GM23338 (cell line): ENCODE measurements at regions not wholly inside any gene's neighbourhood (a gene's known extent, or its start where the extent isn't known, plus 50 kb on each side); places are given as distances from the start of the nearest gene placed in this dataset.
A peak's percentile ranks its signal among the peaks of the same experiment; 100 is the strongest.

Experiments
- ATAC-seq: fragments of 200-7000 bp; cut with Tn5 transposase; 3 replicates; pipeline ENCODE4 v1.9.1; 2020
- DNase-seq: peaks from one replicate; pipeline ENCODE4 v3.0.0-alpha.2; 2015; ENCODE audit warnings: low spot score
- H2AFZ ChIP-seq: fragments of 200-600 bp; sonication (generic); 2 replicates; pipeline ENCODE4 v1.8.0; 2016; ENCODE audit warnings: antibody characterized with exemption, mild to moderate bottlenecking, moderate library complexity
- H3F3A ChIP-seq: fragments of 200-600 bp; sonication (generic); replicated peaks from 2 replicates; pipeline ENCODE4 v1.8.0; 2017; ENCODE audit warnings: antibody characterized with exemption, mixed run types, low read depth
- H3K27ac ChIP-seq: fragments of 200-600 bp; sonication (generic); 2 replicates; pipeline ENCODE4 v1.6.1; 2016; ENCODE audit warnings: low read depth
- H3K27me3 ChIP-seq: fragments of 200-600 bp; sonication (generic); 2 replicates; pipeline ENCODE4 v1.8.0; 2016; ENCODE audit warnings: mild to moderate bottlenecking, mixed run types, moderate library complexity; ENCODE audit not compliant: insufficient read depth
- H3K36me3 ChIP-seq: fragments of 200-600 bp; sonication (generic); 2 replicates; pipeline ENCODE4 v1.8.0; 2016; ENCODE audit warnings: mild to moderate bottlenecking; ENCODE audit not compliant: insufficient read depth
- H3K4me1 ChIP-seq: fragments of 200-600 bp; sonication (generic); 2 replicates; pipeline ENCODE4 v1.8.0; 2016; ENCODE audit warnings: mild to moderate bottlenecking, moderate library complexity; ENCODE audit not compliant: insufficient read depth
- H3K4me2 ChIP-seq: fragments of 200-600 bp; sonication (generic); 2 replicates; pipeline ENCODE4 v1.7.1; 2017; ENCODE audit warnings: mixed run types
- H3K4me3 ChIP-seq: fragments of 200-600 bp; sonication (generic); 2 replicates; pipeline ENCODE4 v1.6.1; 2016; ENCODE audit warnings: mixed run types
- H3K79me2 ChIP-seq: fragments of 200-600 bp; sonication (generic); replicated peaks from 2 replicates; pipeline ENCODE4 v1.8.0; 2017; ENCODE audit warnings: mild to moderate bottlenecking; ENCODE audit not compliant: insufficient read depth
- H3K9me2 ChIP-seq: fragments of 200-600 bp; sonication (generic); 2 replicates; pipeline ENCODE4 v1.8.0; 2017; ENCODE audit not compliant: insufficient read depth
- H4K20me1 ChIP-seq: fragments of 200-600 bp; sonication (generic); replicated peaks from 2 replicates; pipeline ENCODE4 v1.8.0; 2017; ENCODE audit warnings: mild to moderate bottlenecking; ENCODE audit not compliant: insufficient read depth
- H3K27ac Mint-ChIP-seq: 2 replicates; pipeline ENCODE4 v1.8.0; 2020; ENCODE audit warnings: inconsistent platforms, mild to moderate bottlenecking, moderate library complexity, mixed read lengths
- H3K27me3 Mint-ChIP-seq: 3 replicates; pipeline ENCODE4 v1.8.0; 2022; ENCODE audit warnings: low read depth, mild to moderate bottlenecking, moderate library complexity, mixed read lengths, inconsistent platforms; ENCODE audit not compliant: insufficient read depth, poor library complexity
- H3K36me3 Mint-ChIP-seq: 3 replicates; pipeline ENCODE4 v1.8.0; 2021; ENCODE audit warnings: low read depth, mild to moderate bottlenecking, inconsistent platforms, moderate library complexity, mixed read lengths
- H3K4me1 Mint-ChIP-seq: 3 replicates; pipeline ENCODE4 v1.8.0; 2020; ENCODE audit warnings: mild to moderate bottlenecking, inconsistent platforms, mixed read lengths
- H3K4me3 Mint-ChIP-seq: 3 replicates; pipeline ENCODE4 v1.8.0; 2021; ENCODE audit warnings: moderate library complexity, mild to moderate bottlenecking, inconsistent platforms, mixed read lengths
- H3K9me3 Mint-ChIP-seq: 3 replicates; pipeline ENCODE4 v1.8.0; 2020; ENCODE audit warnings: moderate library complexity, mild to moderate bottlenecking, inconsistent platforms, mixed read lengths
- CREB1 ChIP-seq: fragments of 250-450 bp; sonication (Bioruptor Pico); IDR thresholded peaks from 2 replicates; pipeline ENCODE4 v1.5.0; 2020; ENCODE audit warnings: low read depth, mild to moderate bottlenecking, moderate library complexity
- EZH2 ChIP-seq: fragments of 200-600 bp; sonication (generic); IDR thresholded peaks from one replicate; pipeline ENCODE4 v1.8.0; 2017; ENCODE audit warnings: antibody characterized with exemption, mild to moderate bottlenecking, low read depth; ENCODE audit not compliant: unreplicated experiment
- EZH2phosphoT487 ChIP-seq: fragments of 200-600 bp; sonication (generic); IDR thresholded peaks from one replicate; pipeline ENCODE4 v1.8.1; 2018; ENCODE audit warnings: antibody characterized with exemption; ENCODE audit not compliant: unreplicated experiment
- JUNB ChIP-seq: IDR thresholded peaks from one replicate; pipeline ENCODE4 v1.6.1; 2016; ENCODE audit warnings: antibody characterized with exemption; ENCODE audit not compliant: unreplicated experiment
- NANOG ChIP-seq: IDR thresholded peaks from 2 replicates; pipeline ENCODE4 v1.6.1; 2016; ENCODE audit warnings: antibody characterized with exemption, borderline replicate concordance
- POLR2AphosphoS5 ChIP-seq: IDR thresholded peaks from 2 replicates; pipeline ENCODE4 v1.6.1; 2016; ENCODE audit warnings: antibody characterized with exemption, low read depth
- STAT1 ChIP-seq: IDR thresholded peaks from one replicate; pipeline ENCODE4 v1.6.1; 2016; ENCODE audit warnings: antibody characterized with exemption; ENCODE audit not compliant: unreplicated experiment
- ZNF114 ChIP-seq: fragments of 250-450 bp; sonication (Bioruptor Pico); IDR thresholded peaks from 2 replicates; pipeline ENCODE4 v1.5.0; 2020; ENCODE audit warnings: mild to moderate bottlenecking, moderate library complexity
- ZNF331 ChIP-seq: fragments of 250-450 bp; sonication (Bioruptor Pico); IDR thresholded peaks from 2 replicates; pipeline ENCODE4 v1.5.0; 2020; ENCODE audit warnings: low read depth, mild to moderate bottlenecking, moderate library complexity
- TF ChIP-seq, protein P1 (sequence below), 2 experiments: fragments of 200-600 bp in 1 of 2; sonication (generic) in 1 of 2; conservative IDR thresholded peaks; 2 replicates each; pipeline versions ENCODE4 v1.5.1 to v1.6.1; 2016 to 2017; ENCODE audit warnings: antibody characterized with exemption in 2 of 2, low read depth in 2 of 2, mild to moderate bottlenecking in 2 of 2, moderate library complexity in 1 of 2
- TF ChIP-seq, protein P2 (sequence below): IDR thresholded peaks from 2 replicates; pipeline ENCODE4 v1.6.1; 2016; ENCODE audit warnings: antibody characterized with exemption
- TF ChIP-seq, protein P3 (sequence below): IDR thresholded peaks from one replicate; pipeline ENCODE4 v1.6.1; 2018; ENCODE audit warnings: antibody characterized with exemption; ENCODE audit not compliant: unreplicated experiment

DNA sequence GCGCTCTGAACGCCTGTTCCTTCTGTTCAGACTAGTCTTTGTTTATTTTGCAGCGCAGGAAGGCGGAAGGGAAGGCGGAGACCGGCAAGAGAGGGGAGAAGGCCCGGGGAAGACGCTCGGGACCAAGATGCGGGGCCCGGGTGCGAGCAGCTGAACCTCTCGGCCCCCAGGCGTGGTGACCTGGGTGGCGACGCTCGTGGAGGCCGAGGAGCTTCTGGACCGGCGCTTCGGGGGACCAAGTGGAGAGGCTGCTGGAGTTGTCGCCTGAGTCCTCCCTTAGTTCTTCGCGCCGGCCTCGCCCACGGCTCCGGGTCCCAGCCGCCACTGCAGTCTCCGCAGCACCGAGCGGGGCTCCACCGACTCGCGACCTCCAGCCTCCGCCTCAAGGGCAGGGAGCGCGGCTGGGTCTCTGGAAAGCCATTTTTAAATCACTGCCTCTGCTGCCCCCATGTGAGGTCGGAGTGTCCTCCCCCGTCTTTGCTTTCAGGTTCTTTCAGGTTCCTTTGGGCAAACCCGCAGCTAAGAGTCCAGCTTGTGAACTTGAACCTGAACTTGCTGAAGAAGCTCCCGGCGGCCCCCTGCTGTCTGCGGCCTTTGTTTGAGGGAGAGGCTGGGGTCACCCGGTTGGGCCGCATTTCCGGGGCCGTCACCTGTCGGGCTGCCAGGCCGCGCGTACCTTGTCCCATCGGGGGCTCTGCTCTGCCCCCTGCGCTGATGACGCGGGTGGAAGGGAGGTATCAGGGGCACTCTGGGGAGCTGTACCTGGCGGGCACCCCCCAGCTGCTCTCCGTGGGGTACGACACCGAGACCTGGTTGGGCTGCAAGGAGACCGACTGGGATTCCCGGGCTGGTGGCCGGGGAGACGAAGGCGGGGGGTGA lies 136.0 kb downstream of the KIF20B start:
- no peak overlapping the region for H3K27ac ChIP-seq
- H3F3A ChIP-seq: no peaks in the 10 kb centered on the region
- no peak for TF ChIP-seq ZNF114 (CRISPR knock-in tag)
- no peak for TF ChIP-seq STAT1
- TF ChIP-seq, protein P1, sequence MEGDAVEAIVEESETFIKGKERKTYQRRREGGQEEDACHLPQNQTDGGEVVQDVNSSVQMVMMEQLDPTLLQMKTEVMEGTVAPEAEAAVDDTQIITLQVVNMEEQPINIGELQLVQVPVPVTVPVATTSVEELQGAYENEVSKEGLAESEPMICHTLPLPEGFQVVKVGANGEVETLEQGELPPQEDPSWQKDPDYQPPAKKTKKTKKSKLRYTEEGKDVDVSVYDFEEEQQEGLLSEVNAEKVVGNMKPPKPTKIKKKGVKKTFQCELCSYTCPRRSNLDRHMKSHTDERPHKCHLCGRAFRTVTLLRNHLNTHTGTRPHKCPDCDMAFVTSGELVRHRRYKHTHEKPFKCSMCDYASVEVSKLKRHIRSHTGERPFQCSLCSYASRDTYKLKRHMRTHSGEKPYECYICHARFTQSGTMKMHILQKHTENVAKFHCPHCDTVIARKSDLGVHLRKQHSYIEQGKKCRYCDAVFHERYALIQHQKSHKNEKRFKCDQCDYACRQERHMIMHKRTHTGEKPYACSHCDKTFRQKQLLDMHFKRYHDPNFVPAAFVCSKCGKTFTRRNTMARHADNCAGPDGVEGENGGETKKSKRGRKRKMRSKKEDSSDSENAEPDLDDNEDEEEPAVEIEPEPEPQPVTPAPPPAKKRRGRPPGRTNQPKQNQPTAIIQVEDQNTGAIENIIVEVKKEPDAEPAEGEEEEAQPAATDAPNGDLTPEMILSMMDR (conservative IDR thresholded peaks at IDR 0.05; ENCODE audit: low read depth in 2 of 2): 0 out of 4 replicates have a peak, but pooled peaks of 1 of the 2 experiments have one; percentile 1
- no peaks in the 10 kb centered on the region for H3K36me3 Mint-ChIP-seq
- H3K27me3 ChIP-seq: 0 out of 2 replicates have a peak, but pooled peaks cover 5% of the 10 kb centered on the region
- no peaks in the 10 kb centered on the region for H3K79me2 ChIP-seq
- no peaks in the 10 kb centered on the region for H3K9me3 Mint-ChIP-seq
- H3K9me2 ChIP-seq: no peaks in the 10 kb centered on the region
- no peak overlapping the region for H3K27ac Mint-ChIP-seq
- ATAC-seq (no peak), DNase-seq (peak; percentile 48)
- peak overlapping the region; percentile 70; the same call in 1 of the 2 replicates for H3K4me2 ChIP-seq
- peak overlapping the region; percentile 43 for H3K4me3 ChIP-seq
- peaks cover 4% of the 10 kb centered on the region for H3K27me3 Mint-ChIP-seq
- H3K4me3 Mint-ChIP-seq: no peak overlapping the region
- H3K4me1 Mint-ChIP-seq: no peaks in the 10 kb centered on the region
- no peaks in the 10 kb centered on the region for H3K4me1 ChIP-seq
- H2AFZ ChIP-seq: peak overlapping the region; percentile 78; the same call in 1 of the 2 replicates
- H4K20me1 ChIP-seq: no peaks in the 10 kb centered on the region
- H3K36me3 ChIP-seq: no peaks in the 10 kb centered on the region

DNA sequence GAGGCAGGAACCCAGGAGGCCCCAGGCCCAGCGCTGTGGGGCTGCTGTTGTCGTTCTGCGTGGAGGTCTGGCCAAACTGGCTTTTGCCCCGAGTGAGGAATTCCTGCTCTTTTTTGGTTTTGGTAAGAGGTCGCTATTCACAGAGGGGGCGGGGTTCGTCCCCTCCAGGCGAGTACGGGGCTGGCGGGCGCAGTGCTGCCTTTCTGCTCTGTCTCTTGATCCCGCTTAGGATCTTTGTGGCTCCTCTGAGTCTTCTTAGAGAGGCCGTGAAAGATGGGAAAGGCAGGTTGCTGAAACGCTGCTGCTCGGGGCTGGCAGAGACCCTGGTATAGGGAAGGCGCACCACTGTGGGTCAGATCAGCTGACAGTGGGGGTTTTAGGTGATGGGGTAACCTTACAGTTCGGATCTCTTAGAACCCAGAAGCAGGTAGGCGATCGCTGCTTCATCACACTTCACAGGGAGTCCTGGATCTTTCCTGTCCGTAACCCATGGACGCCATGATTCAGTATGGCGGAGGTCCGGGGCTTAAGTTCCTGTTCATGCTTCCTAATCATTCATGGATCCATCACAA lies 136.7 kb downstream of the KIF20B start:
- peak overlapping the region; percentile 78; the same call in 1 of the 2 replicates for H2AFZ ChIP-seq
- no peaks in the 10 kb centered on the region for H3K9me2 ChIP-seq
- no peaks in the 10 kb centered on the region for H3K4me1 ChIP-seq
- H3F3A ChIP-seq: no peaks in the 10 kb centered on the region
- H3K79me2 ChIP-seq: no peaks in the 10 kb centered on the region
- H3K4me3 ChIP-seq: peak overlapping the region; percentile 43
- peak; percentile 21 for DNase-seq
- no peaks in the 10 kb centered on the region for H4K20me1 ChIP-seq
- no peak overlapping the region for H3K4me3 Mint-ChIP-seq
- H3K4me1 Mint-ChIP-seq: no peaks in the 10 kb centered on the region
- H3K4me2 ChIP-seq: peak overlapping the region; percentile 70; the same call in 1 of the 2 replicates
- H3K9me3 Mint-ChIP-seq: no peaks in the 10 kb centered on the region
- no peak overlapping the region for H3K27ac ChIP-seq
- H3K36me3 Mint-ChIP-seq: no peaks in the 10 kb centered on the region
- peak; percentile 34; the same call in 1 of the 3 replicates for ATAC-seq
- H3K27ac Mint-ChIP-seq: no peak overlapping the region
- H3K27me3 ChIP-seq: 0 out of 2 replicates have a peak, but pooled peaks cover 5% of the 10 kb centered on the region
- H3K27me3 Mint-ChIP-seq: peaks cover 4% of the 10 kb centered on the region
- no peaks in the 10 kb centered on the region for H3K36me3 ChIP-seq
- TF ChIP-seq CREB1 (no peak), POLR2AphosphoS5 (no peak), JUNB (no peak), ZNF331 (CRISPR knock-in tag) (no peak), STAT1 (no peak), ZNF114 (CRISPR knock-in tag) (no peak), EZH2 (no peak), NANOG (no peak), EZH2phosphoT487 (no peak)
- TF ChIP-seq, protein P2, sequence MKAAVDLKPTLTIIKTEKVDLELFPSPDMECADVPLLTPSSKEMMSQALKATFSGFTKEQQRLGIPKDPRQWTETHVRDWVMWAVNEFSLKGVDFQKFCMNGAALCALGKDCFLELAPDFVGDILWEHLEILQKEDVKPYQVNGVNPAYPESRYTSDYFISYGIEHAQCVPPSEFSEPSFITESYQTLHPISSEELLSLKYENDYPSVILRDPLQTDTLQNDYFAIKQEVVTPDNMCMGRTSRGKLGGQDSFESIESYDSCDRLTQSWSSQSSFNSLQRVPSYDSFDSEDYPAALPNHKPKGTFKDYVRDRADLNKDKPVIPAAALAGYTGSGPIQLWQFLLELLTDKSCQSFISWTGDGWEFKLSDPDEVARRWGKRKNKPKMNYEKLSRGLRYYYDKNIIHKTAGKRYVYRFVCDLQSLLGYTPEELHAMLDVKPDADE: no peak
- TF ChIP-seq, protein P3, sequence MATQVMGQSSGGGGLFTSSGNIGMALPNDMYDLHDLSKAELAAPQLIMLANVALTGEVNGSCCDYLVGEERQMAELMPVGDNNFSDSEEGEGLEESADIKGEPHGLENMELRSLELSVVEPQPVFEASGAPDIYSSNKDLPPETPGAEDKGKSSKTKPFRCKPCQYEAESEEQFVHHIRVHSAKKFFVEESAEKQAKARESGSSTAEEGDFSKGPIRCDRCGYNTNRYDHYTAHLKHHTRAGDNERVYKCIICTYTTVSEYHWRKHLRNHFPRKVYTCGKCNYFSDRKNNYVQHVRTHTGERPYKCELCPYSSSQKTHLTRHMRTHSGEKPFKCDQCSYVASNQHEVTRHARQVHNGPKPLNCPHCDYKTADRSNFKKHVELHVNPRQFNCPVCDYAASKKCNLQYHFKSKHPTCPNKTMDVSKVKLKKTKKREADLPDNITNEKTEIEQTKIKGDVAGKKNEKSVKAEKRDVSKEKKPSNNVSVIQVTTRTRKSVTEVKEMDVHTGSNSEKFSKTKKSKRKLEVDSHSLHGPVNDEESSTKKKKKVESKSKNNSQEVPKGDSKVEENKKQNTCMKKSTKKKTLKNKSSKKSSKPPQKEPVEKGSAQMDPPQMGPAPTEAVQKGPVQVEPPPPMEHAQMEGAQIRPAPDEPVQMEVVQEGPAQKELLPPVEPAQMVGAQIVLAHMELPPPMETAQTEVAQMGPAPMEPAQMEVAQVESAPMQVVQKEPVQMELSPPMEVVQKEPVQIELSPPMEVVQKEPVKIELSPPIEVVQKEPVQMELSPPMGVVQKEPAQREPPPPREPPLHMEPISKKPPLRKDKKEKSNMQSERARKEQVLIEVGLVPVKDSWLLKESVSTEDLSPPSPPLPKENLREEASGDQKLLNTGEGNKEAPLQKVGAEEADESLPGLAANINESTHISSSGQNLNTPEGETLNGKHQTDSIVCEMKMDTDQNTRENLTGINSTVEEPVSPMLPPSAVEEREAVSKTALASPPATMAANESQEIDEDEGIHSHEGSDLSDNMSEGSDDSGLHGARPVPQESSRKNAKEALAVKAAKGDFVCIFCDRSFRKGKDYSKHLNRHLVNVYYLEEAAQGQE: no peak
- TF ChIP-seq, protein P1 (conservative IDR thresholded peaks at IDR 0.05; ENCODE audit: low read depth in 2 of 2): no peak
